ENCODE measurements at regions not wholly inside any gene's neighbourhood (a gene's known extent, or its start where the extent isn't known, plus 50 kb on each side); places are given as distances from the start of the nearest gene placed in this dataset.

DNA sequence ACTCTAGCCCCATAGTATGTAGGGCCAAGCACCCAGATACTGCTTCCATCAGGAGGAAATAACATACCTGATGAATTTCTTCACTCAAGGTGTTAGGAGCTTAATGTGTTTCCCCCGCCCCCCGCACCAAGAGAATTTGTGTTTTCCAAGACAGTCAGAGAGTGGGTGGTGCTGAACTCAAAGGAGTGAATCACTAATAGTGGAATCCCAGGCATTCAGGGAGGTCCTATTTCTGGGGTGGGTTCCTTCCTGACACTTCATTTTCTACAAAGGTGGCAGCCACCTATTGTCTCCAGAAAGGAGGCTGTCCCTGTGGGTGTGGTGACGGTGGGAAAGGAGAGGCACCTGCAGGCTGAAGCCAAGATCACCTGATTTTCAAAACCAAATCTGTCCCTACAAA is 50.8 kb upstream of the ELF5 start:
- TF ChIP-seq, protein P1, sequence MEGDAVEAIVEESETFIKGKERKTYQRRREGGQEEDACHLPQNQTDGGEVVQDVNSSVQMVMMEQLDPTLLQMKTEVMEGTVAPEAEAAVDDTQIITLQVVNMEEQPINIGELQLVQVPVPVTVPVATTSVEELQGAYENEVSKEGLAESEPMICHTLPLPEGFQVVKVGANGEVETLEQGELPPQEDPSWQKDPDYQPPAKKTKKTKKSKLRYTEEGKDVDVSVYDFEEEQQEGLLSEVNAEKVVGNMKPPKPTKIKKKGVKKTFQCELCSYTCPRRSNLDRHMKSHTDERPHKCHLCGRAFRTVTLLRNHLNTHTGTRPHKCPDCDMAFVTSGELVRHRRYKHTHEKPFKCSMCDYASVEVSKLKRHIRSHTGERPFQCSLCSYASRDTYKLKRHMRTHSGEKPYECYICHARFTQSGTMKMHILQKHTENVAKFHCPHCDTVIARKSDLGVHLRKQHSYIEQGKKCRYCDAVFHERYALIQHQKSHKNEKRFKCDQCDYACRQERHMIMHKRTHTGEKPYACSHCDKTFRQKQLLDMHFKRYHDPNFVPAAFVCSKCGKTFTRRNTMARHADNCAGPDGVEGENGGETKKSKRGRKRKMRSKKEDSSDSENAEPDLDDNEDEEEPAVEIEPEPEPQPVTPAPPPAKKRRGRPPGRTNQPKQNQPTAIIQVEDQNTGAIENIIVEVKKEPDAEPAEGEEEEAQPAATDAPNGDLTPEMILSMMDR (conservative IDR thresholded peaks at IDR 0.05; ENCODE audit: low read depth, low read length): no peak
- TF ChIP-seq RAD21 (IDR thresholded peaks at IDR 0.05; ENCODE audit: low read length): no peak
- no peak for TF ChIP-seq POLR2A (IDR thresholded peaks at IDR 0.05; ENCODE audit: low read depth, low read length)

Data from IMR-90 (cell line).